ENCODE measurements at regions not wholly inside any gene's neighbourhood (a gene's known extent, or its start where the extent isn't known, plus 50 kb on each side); places are given as distances from the start of the nearest gene placed in this dataset.

DNA sequence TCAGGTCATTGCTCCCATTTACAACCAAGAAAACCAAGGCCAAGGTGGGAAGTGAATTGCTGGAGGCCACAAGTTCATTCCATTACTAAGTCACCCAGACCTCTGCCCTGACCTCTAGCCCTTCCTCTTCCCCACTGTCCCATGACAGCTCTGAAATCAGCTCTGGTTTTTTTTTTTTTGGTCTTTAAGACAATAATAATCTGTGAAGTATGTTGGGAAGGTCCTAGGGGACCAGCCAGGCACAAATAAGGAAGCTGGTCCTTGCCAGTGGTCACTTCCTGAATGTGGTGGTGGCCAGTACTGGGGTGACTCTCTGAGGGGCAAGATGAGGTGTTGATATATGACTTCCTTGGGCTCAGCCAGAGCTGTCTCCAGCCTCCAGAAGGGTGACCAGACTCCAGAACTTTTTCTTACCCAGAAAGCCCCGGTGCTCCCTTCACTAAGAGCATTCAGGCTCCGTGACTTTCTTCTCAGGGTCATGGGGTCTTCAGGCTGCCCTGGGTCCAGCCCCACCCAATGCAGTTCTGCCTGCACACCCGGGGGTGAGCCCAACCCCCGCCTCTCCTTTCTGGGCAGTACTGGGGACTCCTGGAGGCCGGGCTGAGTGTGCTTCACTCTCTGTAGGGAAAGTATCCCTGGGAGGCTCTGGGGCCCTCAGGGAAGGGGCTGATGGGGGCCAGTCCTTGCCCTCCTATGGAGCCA lies 159.6 kb downstream of the PTPRU start:
- Histone ChIP-seq H3K4me3 (ENCODE audit: extremely low read depth, insufficient read depth, low read length, poor library complexity, severe bottlenecking) (no peak overlapping the region), H3K36me3 (ENCODE audit: control insufficient read depth, insufficient read depth, low read length) (no peaks in the 10 kb centered on the region), H3K4me1 (ENCODE audit: control insufficient read depth, insufficient read depth, low read length, poor library complexity, severe bottlenecking) (no peaks in the 10 kb centered on the region), H3K27ac (ENCODE audit: low read depth, low read length, severe bottlenecking) (no peak overlapping the region), H3K9me3 (ENCODE audit: control insufficient read depth, low read length) (no peaks in the 10 kb centered on the region)
- WGBS, 2 experiments (ENCODE audit: insufficient coverage in 2 of 2) = 81 to 85% methylated on average over 4 of the region's 5 CpGs

GRCh38 chr1:29394521-29395225 lies 158.4 kb downstream of the PTPRU start:
- Histone ChIP-seq H3K27ac (ENCODE audit: low read depth, low read length, severe bottlenecking) (no peak overlapping the region), H3K4me1 (ENCODE audit: control insufficient read depth, insufficient read depth, low read length, poor library complexity, severe bottlenecking) (no peaks in the 10 kb centered on the region), H3K4me3 (ENCODE audit: extremely low read depth, insufficient read depth, low read length, poor library complexity, severe bottlenecking) (no peak overlapping the region), H3K9me3 (ENCODE audit: control insufficient read depth, low read length) (no peaks in the 10 kb centered on the region), H3K36me3 (ENCODE audit: control insufficient read depth, insufficient read depth, low read length) (no peaks in the 10 kb centered on the region)
- WGBS, 2 experiments (ENCODE audit: insufficient coverage in 2 of 2) = 82 to 97% methylated on average over 6 to 8 of the region's 9 CpGs

DNA sequence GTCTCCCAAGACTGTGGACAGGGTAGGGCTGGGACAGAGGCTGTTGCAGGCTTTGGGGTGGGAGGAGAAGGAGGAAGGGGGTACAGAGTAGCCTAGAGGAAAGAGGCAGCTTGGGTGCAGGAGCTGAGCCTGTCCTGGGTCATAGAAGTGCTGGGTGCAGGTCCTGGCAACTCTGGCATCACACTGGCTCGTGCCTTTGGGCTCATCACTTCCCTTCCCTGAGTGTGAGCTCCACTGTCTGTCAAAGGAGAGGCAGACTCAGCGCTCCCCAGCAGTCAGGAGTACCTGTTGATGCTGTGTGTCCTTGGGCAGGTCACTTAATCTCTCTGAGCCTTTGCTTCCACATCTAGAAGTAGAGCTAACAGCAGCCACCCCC lies 157.1 kb downstream of the PTPRU start:
- Histone ChIP-seq H3K4me3 (ENCODE audit: extremely low read depth, insufficient read depth, low read length, poor library complexity, severe bottlenecking) (no peak overlapping the region), H3K9me3 (ENCODE audit: control insufficient read depth, low read length) (no peaks in the 10 kb centered on the region), H3K4me1 (ENCODE audit: control insufficient read depth, insufficient read depth, low read length, poor library complexity, severe bottlenecking) (no peaks in the 10 kb centered on the region), H3K27ac (ENCODE audit: low read depth, low read length, severe bottlenecking) (no peak overlapping the region), H3K36me3 (ENCODE audit: control insufficient read depth, insufficient read depth, low read length) (no peaks in the 10 kb centered on the region)
- 43 to 55% methylated on average over 1 of the region's 2 CpGs for WGBS, 2 experiments (ENCODE audit: insufficient coverage in 2 of 2)

DNA sequence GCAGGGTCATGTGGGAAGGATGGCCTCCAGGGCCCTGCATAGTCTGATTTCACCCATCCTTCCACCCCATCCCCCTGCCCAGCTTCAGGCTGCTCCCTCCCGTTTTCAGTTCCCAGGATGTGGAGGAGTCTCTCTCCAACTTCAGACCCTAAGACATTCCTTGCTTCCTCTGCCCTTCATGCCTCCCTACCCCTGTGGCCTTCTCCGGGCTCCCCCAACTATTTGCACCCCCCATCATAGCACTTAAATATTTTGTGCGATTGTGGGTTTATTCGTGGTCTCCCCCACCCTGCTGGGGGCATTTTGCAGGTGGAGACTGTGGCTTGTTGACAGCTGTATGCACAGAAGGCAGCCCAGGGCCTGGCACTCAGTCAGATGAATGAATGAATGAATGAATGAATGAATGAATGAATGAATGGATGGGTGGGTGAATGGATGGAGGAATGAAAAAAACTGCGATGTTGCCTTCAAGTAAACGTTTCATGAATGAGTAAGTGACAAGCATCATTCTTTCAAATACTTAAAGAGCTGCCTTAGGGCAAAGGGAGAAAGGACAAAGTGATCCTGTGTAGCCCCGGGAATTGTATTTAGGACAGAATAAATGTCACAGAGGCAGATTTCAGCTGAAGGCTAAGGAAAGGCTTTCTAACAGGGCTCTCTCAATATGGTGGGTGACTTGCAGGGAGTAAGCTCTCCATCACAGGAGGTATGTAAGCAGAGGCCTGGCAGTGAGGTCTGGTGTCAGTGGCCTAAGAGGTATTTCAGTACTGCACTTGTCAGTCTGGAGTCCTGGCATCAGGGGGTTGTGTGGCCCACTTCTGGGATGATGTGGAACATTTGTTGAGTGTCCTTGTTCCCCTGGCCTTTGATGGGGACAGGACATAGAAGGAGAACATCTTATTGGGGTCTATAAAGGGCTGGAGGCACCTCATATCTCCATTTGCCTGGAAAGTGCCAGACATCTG lies 156.4 kb downstream of the PTPRU start:
- no peaks in the 10 kb centered on the region for H3K36me3 ChIP-seq (ENCODE audit: control insufficient read depth, insufficient read depth, low read length)
- H3K4me1 ChIP-seq (ENCODE audit: control insufficient read depth, insufficient read depth, low read length, poor library complexity, severe bottlenecking) = no peaks in the 10 kb centered on the region
- no peak overlapping the region for H3K4me3 ChIP-seq (ENCODE audit: extremely low read depth, insufficient read depth, low read length, poor library complexity, severe bottlenecking)
- no peak overlapping the region for H3K27ac ChIP-seq (ENCODE audit: low read depth, low read length, severe bottlenecking)
- H3K9me3 ChIP-seq (ENCODE audit: control insufficient read depth, low read length) = no peaks in the 10 kb centered on the region
- 71 to 75% methylated on average over 2 to 5 of the region's 7 CpGs for WGBS, 2 experiments (ENCODE audit: insufficient coverage in 2 of 2)

DNA sequence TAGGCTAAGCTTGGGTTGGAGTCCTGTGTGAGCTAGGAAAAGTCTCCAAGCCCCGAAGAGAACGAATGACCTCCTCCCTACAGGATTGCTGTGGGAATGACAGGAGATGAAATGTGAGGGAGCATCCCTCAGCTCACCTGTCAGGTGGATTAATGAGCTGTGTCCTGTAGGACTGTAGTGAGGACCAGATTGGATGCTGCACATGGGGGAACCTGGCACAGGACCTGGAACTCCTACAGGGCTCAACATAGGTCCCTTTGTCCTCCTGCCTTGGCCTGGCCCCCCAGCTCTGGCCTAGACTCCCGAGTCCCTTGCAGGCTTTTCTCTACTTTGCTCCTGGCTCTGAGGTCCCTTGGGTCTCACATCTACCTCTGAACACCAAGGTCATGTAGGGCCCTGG lies 155.7 kb downstream of the PTPRU start:
- no peaks in the 10 kb centered on the region for H3K9me3 ChIP-seq (ENCODE audit: control insufficient read depth, low read length)
- H3K36me3 ChIP-seq (ENCODE audit: control insufficient read depth, insufficient read depth, low read length) = no peaks in the 10 kb centered on the region
- H3K27ac ChIP-seq (ENCODE audit: low read depth, low read length, severe bottlenecking) = no peak overlapping the region
- no peak overlapping the region for H3K4me3 ChIP-seq (ENCODE audit: extremely low read depth, insufficient read depth, low read length, poor library complexity, severe bottlenecking)
- 83 to 100% methylated on average over 1 to 2 of the region's 3 CpGs for WGBS, 2 experiments (ENCODE audit: insufficient coverage in 2 of 2)
- no peaks in the 10 kb centered on the region for H3K4me1 ChIP-seq (ENCODE audit: control insufficient read depth, insufficient read depth, low read length, poor library complexity, severe bottlenecking)

DNA sequence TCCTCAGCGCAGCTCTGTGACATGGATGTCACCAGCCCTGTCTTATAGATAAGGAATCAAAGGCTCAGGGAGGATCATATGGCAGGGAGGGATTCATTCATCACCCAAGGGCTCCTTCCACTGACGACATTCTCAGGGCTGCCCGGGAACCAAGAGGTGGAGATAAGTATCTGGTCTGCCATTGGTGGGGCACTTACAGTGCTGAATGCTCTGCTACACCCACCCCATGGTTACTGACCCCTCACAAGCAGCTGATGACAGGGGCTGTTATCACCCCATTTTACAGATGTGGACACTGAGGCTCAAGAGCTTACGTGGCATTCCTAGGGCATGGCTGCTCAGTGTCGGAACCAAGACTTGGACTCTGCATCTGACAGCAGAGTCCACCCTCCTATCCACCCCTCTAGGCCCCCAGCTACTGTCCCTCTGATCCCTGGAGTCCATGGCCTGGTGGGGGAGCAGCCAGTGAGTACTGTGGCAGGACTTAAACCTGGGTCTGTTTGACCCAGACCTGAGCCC lies 155.1 kb downstream of the PTPRU start:
- H3K9me3 ChIP-seq (ENCODE audit: control insufficient read depth, low read length) = no peaks in the 10 kb centered on the region
- H3K4me3 ChIP-seq (ENCODE audit: extremely low read depth, insufficient read depth, low read length, poor library complexity, severe bottlenecking) = no peak overlapping the region
- H3K36me3 ChIP-seq (ENCODE audit: control insufficient read depth, insufficient read depth, low read length) = no peaks in the 10 kb centered on the region
- H3K27ac ChIP-seq (ENCODE audit: low read depth, low read length, severe bottlenecking) = no peak overlapping the region
- no peaks in the 10 kb centered on the region for H3K4me1 ChIP-seq (ENCODE audit: control insufficient read depth, insufficient read depth, low read length, poor library complexity, severe bottlenecking)
- 62 to 66% methylated on average over 3 to 5 of the region's 5 CpGs for WGBS, 2 experiments (ENCODE audit: insufficient coverage in 2 of 2)

DNA sequence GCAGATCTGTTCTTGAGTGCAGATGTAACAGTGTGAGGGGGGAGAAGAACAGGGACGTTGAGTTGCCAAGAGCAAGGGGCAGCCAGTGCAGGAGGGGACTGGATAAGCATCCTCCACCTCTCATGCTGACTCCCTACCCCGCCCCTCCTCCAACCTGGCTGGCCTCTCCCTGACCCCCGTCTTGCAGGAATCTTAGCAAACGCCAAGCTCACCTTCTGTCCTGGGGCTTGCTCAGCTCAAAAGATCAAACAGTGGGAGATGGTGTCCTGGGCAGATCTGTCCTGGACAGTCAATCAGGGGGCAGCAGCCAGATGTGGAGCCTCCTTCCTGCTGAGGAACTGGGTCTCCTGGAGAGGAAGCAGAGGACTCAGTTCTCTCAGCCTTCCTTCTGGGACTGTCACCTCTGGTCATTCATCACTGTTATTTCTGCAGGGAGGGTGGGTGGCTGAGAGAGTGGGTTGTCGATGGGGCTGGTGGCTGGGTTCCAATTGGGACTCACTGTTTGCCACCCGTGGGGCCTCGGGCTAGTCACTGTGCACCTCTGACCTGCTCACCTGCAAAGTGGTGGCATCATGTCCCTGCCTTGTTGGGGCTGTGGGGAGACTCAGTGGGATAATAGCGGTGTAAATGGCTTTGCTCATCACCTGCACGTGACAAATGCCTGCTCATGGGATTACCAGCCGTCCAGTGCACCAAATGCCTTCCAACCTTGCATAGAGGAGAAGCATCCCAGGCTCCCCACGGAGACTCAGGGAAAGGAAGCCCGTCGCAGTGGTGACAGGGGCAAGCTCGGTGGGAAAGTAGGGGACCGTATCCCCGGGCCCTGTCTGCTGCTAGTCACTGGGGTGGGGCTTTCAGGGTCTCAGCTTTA lies 154.4 kb downstream of the PTPRU start:
- 72 to 81% methylated on average over 9 to 14 of the region's 16 CpGs for WGBS, 2 experiments (ENCODE audit: insufficient coverage in 2 of 2)
- Histone ChIP-seq H3K27ac (ENCODE audit: low read depth, low read length, severe bottlenecking) (no peak overlapping the region), H3K4me1 (ENCODE audit: control insufficient read depth, insufficient read depth, low read length, poor library complexity, severe bottlenecking) (no peaks in the 10 kb centered on the region), H3K36me3 (ENCODE audit: control insufficient read depth, insufficient read depth, low read length) (no peaks in the 10 kb centered on the region), H3K9me3 (ENCODE audit: control insufficient read depth, low read length) (no peaks in the 10 kb centered on the region), H3K4me3 (ENCODE audit: extremely low read depth, insufficient read depth, low read length, poor library complexity, severe bottlenecking) (no peak overlapping the region)

GRCh38 chr1:29390075-29390474 lies 153.8 kb downstream of the PTPRU start:
- H3K27ac ChIP-seq (ENCODE audit: low read depth, low read length, severe bottlenecking) = no peak overlapping the region
- no peaks in the 10 kb centered on the region for H3K9me3 ChIP-seq (ENCODE audit: control insufficient read depth, low read length)
- no peaks in the 10 kb centered on the region for H3K4me1 ChIP-seq (ENCODE audit: control insufficient read depth, insufficient read depth, low read length, poor library complexity, severe bottlenecking)
- no peaks in the 10 kb centered on the region for H3K36me3 ChIP-seq (ENCODE audit: control insufficient read depth, insufficient read depth, low read length)
- H3K4me3 ChIP-seq (ENCODE audit: extremely low read depth, insufficient read depth, low read length, poor library complexity, severe bottlenecking) = no peak overlapping the region
- WGBS, 2 experiments (ENCODE audit: insufficient coverage in 2 of 2) = 60 to 65% methylated on average over 2 of the region's 3 CpGs

GRCh38 chr1:29389533-29390041 lies 153.3 kb downstream of the PTPRU start:
- 76 to 100% methylated on average over 1 to 2 of the region's 2 CpGs for WGBS, 2 experiments (ENCODE audit: insufficient coverage in 2 of 2)
- peaks cover under 1% of the 10 kb centered on the region for H3K4me1 ChIP-seq (ENCODE audit: control insufficient read depth, insufficient read depth, low read length, poor library complexity, severe bottlenecking)
- H3K9me3 ChIP-seq (ENCODE audit: control insufficient read depth, low read length) = no peaks in the 10 kb centered on the region
- H3K36me3 ChIP-seq (ENCODE audit: control insufficient read depth, insufficient read depth, low read length) = no peaks in the 10 kb centered on the region
- H3K27ac ChIP-seq (ENCODE audit: low read depth, low read length, severe bottlenecking) = no peak overlapping the region
- no peak overlapping the region for H3K4me3 ChIP-seq (ENCODE audit: extremely low read depth, insufficient read depth, low read length, poor library complexity, severe bottlenecking)

DNA sequence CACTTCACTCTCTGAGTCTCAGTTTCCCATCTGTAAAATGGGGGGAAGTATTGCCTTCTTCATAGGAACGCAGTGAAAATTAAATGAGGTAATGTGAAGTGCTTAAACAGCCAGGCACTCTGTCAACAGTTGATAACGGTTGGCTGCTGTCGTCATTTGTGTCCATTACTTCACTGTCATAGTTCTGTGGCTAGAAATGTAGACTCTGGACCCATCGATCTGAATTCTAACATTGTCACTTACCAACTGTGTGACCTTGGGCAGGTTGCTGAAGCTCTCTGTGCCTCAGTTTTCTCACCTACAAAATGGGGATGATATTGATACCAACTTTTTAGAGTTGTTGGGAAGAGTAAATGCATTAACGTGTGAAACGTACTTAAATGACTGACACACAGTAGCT lies 152.6 kb downstream of the PTPRU start:
- H3K36me3 ChIP-seq (ENCODE audit: control insufficient read depth, insufficient read depth, low read length) = no peaks in the 10 kb centered on the region
- H3K9me3 ChIP-seq (ENCODE audit: control insufficient read depth, low read length) = no peaks in the 10 kb centered on the region
- H3K27ac ChIP-seq (ENCODE audit: low read depth, low read length, severe bottlenecking) = no peak overlapping the region
- no peak overlapping the region for H3K4me3 ChIP-seq (ENCODE audit: extremely low read depth, insufficient read depth, low read length, poor library complexity, severe bottlenecking)
- WGBS, 2 experiments (ENCODE audit: insufficient coverage in 2 of 2) = 86 to 92% methylated on average over 3 to 5 of the region's 6 CpGs
- H3K4me1 ChIP-seq (ENCODE audit: control insufficient read depth, insufficient read depth, low read length, poor library complexity, severe bottlenecking) = peaks cover 7% of the 10 kb centered on the region

Measured in mesodermal cell (in vitro differentiated cells).